DOHH2 (cell line): ENCODE measurements at regions not wholly inside any gene's neighbourhood (a gene's known extent, or its start where the extent isn't known, plus 50 kb on each side); places are given as distances from the start of the nearest gene placed in this dataset.

ENCODE experiments used
- H3F3A ChIP-seq: fragments of 200-600 bp; sonication (generic), shearing (Covaris generic); 2 replicates; pipeline ENCODE4 v1.6.0; 2016; ENCODE audit warnings: antibody characterized with exemption, mild to moderate bottlenecking; ENCODE audit not compliant: control insufficient read depth, insufficient read depth
- H3K27ac ChIP-seq: fragments of 200-600 bp; sonication (generic); 2 replicates; pipeline ENCODE4 v1.5.1; 2014; ENCODE audit warnings: low read depth, mild to moderate bottlenecking, low read length, moderate library complexity
- H3K27me3 ChIP-seq: fragments of 200-600 bp; sonication (generic); 2 replicates; pipeline ENCODE4 v1.6.1; 2014; ENCODE audit warnings: mild to moderate bottlenecking, low read length, mixed read lengths; ENCODE audit not compliant: control insufficient read depth
- H3K36me3 ChIP-seq: fragments of 200-600 bp; sonication (generic); 2 replicates; pipeline ENCODE4 v1.6.1; 2014; ENCODE audit warnings: mild to moderate bottlenecking, low read length, moderate library complexity, mixed read lengths; ENCODE audit not compliant: control insufficient read depth
- H3K4me1 ChIP-seq: fragments of 200-600 bp; sonication (generic); 2 replicates; pipeline ENCODE4 v1.6.1; 2014; ENCODE audit warnings: mild to moderate bottlenecking, low read length, mixed read lengths; ENCODE audit not compliant: control insufficient read depth
- H3K4me2 ChIP-seq: fragments of 200-600 bp; sonication (generic); 2 replicates; pipeline ENCODE4 v1.6.0; 2014; ENCODE audit warnings: mild to moderate bottlenecking, low read length, moderate library complexity
- H3K4me3 ChIP-seq: fragments of 200-600 bp; sonication (generic); 2 replicates; pipeline ENCODE4 v1.5.1; 2014; ENCODE audit warnings: mild to moderate bottlenecking, low read length, mixed read lengths
- H3K79me2 ChIP-seq: fragments of 200-600 bp; sonication (generic); 2 replicates; pipeline ENCODE4 v1.6.1; 2014; ENCODE audit warnings: mild to moderate bottlenecking, low read length, mixed read lengths; ENCODE audit not compliant: control insufficient read depth
- H3K9me2 ChIP-seq: fragments of 200-600 bp; sonication (generic); replicated peaks from 2 replicates; pipeline ENCODE4 v1.6.1; 2014; ENCODE audit warnings: mild to moderate bottlenecking, low read length, mixed read lengths; ENCODE audit not compliant: control insufficient read depth
- H3K9me3 ChIP-seq: fragments of 200-600 bp; sonication (generic); 2 replicates; pipeline ENCODE4 v1.6.1; 2014; ENCODE audit warnings: antibody characterized with exemption, low read length, mixed read lengths; ENCODE audit not compliant: control insufficient read depth, insufficient read depth
- H4K20me1 ChIP-seq: fragments of 200-600 bp; sonication (generic); 2 replicates; pipeline ENCODE4 v1.6.0; 2014; ENCODE audit warnings: low read depth, mild to moderate bottlenecking, antibody characterized with exemption, low read length, moderate library complexity; ENCODE audit not compliant: control insufficient read depth, insufficient read depth
- CTCF ChIP-seq: fragments of 200-600 bp; sonication (generic); IDR thresholded peaks from one replicate; pipeline ENCODE4 v1.5.1; 2014; ENCODE audit warnings: antibody characterized with exemption, mild to moderate bottlenecking, low read depth, low read length; ENCODE audit not compliant: poor library complexity, severe bottlenecking
- EZH2phosphoT487 ChIP-seq: fragments of 200-600 bp; sonication (generic); IDR thresholded peaks from 2 replicates; pipeline ENCODE4 v1.6.1; 2017; ENCODE audit warnings: borderline replicate concordance, mild to moderate bottlenecking, antibody characterized with exemption, low read length, moderate library complexity, mixed read lengths

- H3K36me3 ChIP-seq, result no peaks in the 10 kb centered on the region
- no peaks in the 10 kb centered on the region for H4K20me1 ChIP-seq
- no peaks in the 10 kb centered on the region for H3F3A ChIP-seq
- no peak overlapping the region for H3K27ac ChIP-seq
- H3K4me3 ChIP-seq, result no peak overlapping the region
- H3K27me3 ChIP-seq, result no peaks in the 10 kb centered on the region
- H3K9me3 ChIP-seq, result no peaks in the 10 kb centered on the region
- H3K9me2 ChIP-seq, result no peaks in the 10 kb centered on the region
- no peaks in the 10 kb centered on the region for H3K79me2 ChIP-seq
- no peak for TF ChIP-seq CTCF
- H3K4me2 ChIP-seq, result no peak overlapping the region
- H3K4me1 ChIP-seq, result no peaks in the 10 kb centered on the region
Measured at GRCh38 chr3:165696496-165696895, 140.7 kb downstream of the BCHE start.

- Histone ChIP-seq H3K79me2 (no peaks in the 10 kb centered on the region), H3K9me3 (no peaks in the 10 kb centered on the region), H3K4me1 (no peaks in the 10 kb centered on the region), H3K36me3 (no peaks in the 10 kb centered on the region), H3K4me2 (no peak overlapping the region), H3K27me3 (no peaks in the 10 kb centered on the region), H3F3A (no peaks in the 10 kb centered on the region), H3K9me2 (no peaks in the 10 kb centered on the region), H3K4me3 (no peak overlapping the region), H3K27ac (no peak overlapping the region), H4K20me1 (no peaks in the 10 kb centered on the region)
- TF ChIP-seq EZH2phosphoT487 (no peak), CTCF (no peak)
Measured at GRCh38 chr3:165683947-165684346, 153.3 kb downstream of the BCHE start.

- no peaks in the 10 kb centered on the region for H3K4me1 ChIP-seq
- no peak overlapping the region for H3K4me3 ChIP-seq
- no peaks in the 10 kb centered on the region for H3F3A ChIP-seq
- no peaks in the 10 kb centered on the region for H3K27me3 ChIP-seq
- no peak overlapping the region for H3K27ac ChIP-seq
- TF ChIP-seq EZH2phosphoT487, result no peak
- TF ChIP-seq CTCF, result no peak
- H3K9me3 ChIP-seq, result no peaks in the 10 kb centered on the region
- no peaks in the 10 kb centered on the region for H3K36me3 ChIP-seq
- H3K79me2 ChIP-seq, result no peaks in the 10 kb centered on the region
- no peak overlapping the region for H3K4me2 ChIP-seq
- no peaks in the 10 kb centered on the region for H4K20me1 ChIP-seq
- H3K9me2 ChIP-seq, result no peaks in the 10 kb centered on the region
Measured at GRCh38 chr3:165682734-165683133, 154.5 kb downstream of the BCHE start.

- no peak overlapping the region for H3K4me2 ChIP-seq
- H3K79me2 ChIP-seq, result no peaks in the 10 kb centered on the region
- no peaks in the 10 kb centered on the region for H3K9me2 ChIP-seq
- H3F3A ChIP-seq, result no peaks in the 10 kb centered on the region
- no peak overlapping the region for H3K4me3 ChIP-seq
- TF ChIP-seq EZH2phosphoT487, result no peak
- TF ChIP-seq CTCF, result no peak
- no peak overlapping the region for H3K27ac ChIP-seq
- no peaks in the 10 kb centered on the region for H3K9me3 ChIP-seq
- H3K4me1 ChIP-seq, result no peaks in the 10 kb centered on the region
- H4K20me1 ChIP-seq, result no peaks in the 10 kb centered on the region
- H3K27me3 ChIP-seq, result no peaks in the 10 kb centered on the region
- H3K36me3 ChIP-seq, result no peaks in the 10 kb centered on the region
Measured at GRCh38 chr3:165669967-165670366, 167.3 kb downstream of the BCHE start.
